ENCODE measurements at regions not wholly inside any gene's neighbourhood (a gene's known extent, or its start where the extent isn't known, plus 50 kb on each side); places are given as distances from the start of the nearest gene placed in this dataset.

- Histone ChIP-seq H3K27me3 (no peaks in the 10 kb centered on the region), H3K36me3 (no peaks in the 10 kb centered on the region), H3K27ac (no peak overlapping the region), H3K9me3 (no peaks in the 10 kb centered on the region), H3K4me1 (no peaks in the 10 kb centered on the region), H3K4me3 (no peak overlapping the region)
- no peak for ATAC-seq
- WGBS, 2 donors (ENCODE audit: low coverage in 1 of 2), result 59 to 87% methylated on average over 4 to 6 of the region's 6 CpGs
- TF ChIP-seq CTCF (IDR thresholded peaks at IDR 0.05), result no peak
- no peak for TF ChIP-seq POLR2AphosphoS5 (IDR thresholded peaks at IDR 0.05)
- no peak for TF ChIP-seq EP300 (IDR thresholded peaks at IDR 0.05)
- no peak for TF ChIP-seq POLR2A (IDR thresholded peaks at IDR 0.05)
Observed at GRCh38 chr18:8549254-8549757, 59.9 kb upstream of the RAB12 start.

GRCh38 chr18:8552151-8552550 is 57.1 kb upstream of the RAB12 start:
- 48 to 82% methylated on average over 4 of the region's 4 CpGs for WGBS, 2 donors (ENCODE audit: low coverage in 1 of 2)
- Histone ChIP-seq H3K36me3 (no peaks in the 10 kb centered on the region), H3K27me3 (no peaks in the 10 kb centered on the region), H3K27ac (no peak overlapping the region), H3K4me3 (no peak overlapping the region), H3K9me3 (no peaks in the 10 kb centered on the region), H3K4me1 (no peaks in the 10 kb centered on the region)
- no peak for TF ChIP-seq CTCF (IDR thresholded peaks at IDR 0.05)
- TF ChIP-seq POLR2A (IDR thresholded peaks at IDR 0.05), result no peak
- no peak for TF ChIP-seq EP300 (IDR thresholded peaks at IDR 0.05)
- TF ChIP-seq POLR2AphosphoS5 (IDR thresholded peaks at IDR 0.05), result no peak
- no peak for ATAC-seq

GRCh38 chr18:8554354-8554753 is 54.9 kb upstream of the RAB12 start:
- no peak for TF ChIP-seq POLR2AphosphoS5 (IDR thresholded peaks at IDR 0.05)
- TF ChIP-seq CTCF (IDR thresholded peaks at IDR 0.05), result no peak
- no peak for TF ChIP-seq EP300 (IDR thresholded peaks at IDR 0.05)
- no peak for TF ChIP-seq POLR2A (IDR thresholded peaks at IDR 0.05)
- no peaks in the 10 kb centered on the region for H3K9me3 ChIP-seq
- H3K4me1 ChIP-seq, result no peaks in the 10 kb centered on the region
- 82 to 88% methylated on average over 2 of the region's 2 CpGs for WGBS, 2 donors (ENCODE audit: low coverage in 1 of 2)
- no peaks in the 10 kb centered on the region for H3K27me3 ChIP-seq
- ATAC-seq, result no peak
- H3K36me3 ChIP-seq, result no peaks in the 10 kb centered on the region
- H3K4me3 ChIP-seq, result no peak overlapping the region
- no peak overlapping the region for H3K27ac ChIP-seq

GRCh38 chr18:8556424-8556823 is 52.8 kb upstream of the RAB12 start:
- no peaks in the 10 kb centered on the region for H3K4me1 ChIP-seq
- H3K9me3 ChIP-seq, result no peaks in the 10 kb centered on the region
- no CpG with 5 or more reads among the region's 4 CpGs for WGBS, 2 donors (ENCODE audit: low coverage in 1 of 2)
- no peaks in the 10 kb centered on the region for H3K27me3 ChIP-seq
- ATAC-seq, result no peak
- H3K27ac ChIP-seq, result no peak overlapping the region
- no peak overlapping the region for H3K4me3 ChIP-seq
- H3K36me3 ChIP-seq, result no peaks in the 10 kb centered on the region
- no peak for TF ChIP-seq POLR2AphosphoS5 (IDR thresholded peaks at IDR 0.05)
- no peak for TF ChIP-seq POLR2A (IDR thresholded peaks at IDR 0.05)
- TF ChIP-seq EP300 (IDR thresholded peaks at IDR 0.05), result no peak
- no peak for TF ChIP-seq CTCF (IDR thresholded peaks at IDR 0.05)

Small RNAs in the stretch of these regions (small RNA-seq; reads per million reads assigned to genes)
- gene RN7SL50P, result 0 reads per million in 4 donors
